WERI-Rb-1 (cell line): ENCODE measurements at regions not wholly inside any gene's neighbourhood (a gene's known extent, or its start where the extent isn't known, plus 50 kb on each side); places are given as distances from the start of the nearest gene placed in this dataset.

Experiments used
- DNase-seq: peaks from one replicate; pipeline ENCODE4 v3.0.0-alpha.2; 2020
- H3K27ac ChIP-seq: fragments of 250-450 bp; sonication (Bioruptor Pico); 2 replicates; pipeline ENCODE4 v1.5.1; 2020; ENCODE audit warnings: mild to moderate bottlenecking, moderate library complexity
- H3K27me3 ChIP-seq: fragments of 250-450 bp; sonication (Bioruptor Pico); 2 replicates; pipeline ENCODE4 v1.5.1; 2021; ENCODE audit warnings: mild to moderate bottlenecking, low read depth, moderate library complexity; ENCODE audit not compliant: insufficient read depth, severe bottlenecking
- H3K36me3 ChIP-seq: fragments of 250-450 bp; sonication (Bioruptor Pico); 2 replicates; pipeline ENCODE4 v1.5.1; 2020; ENCODE audit warnings: mild to moderate bottlenecking, moderate library complexity
- H3K4me3 ChIP-seq: 2 replicates; pipeline ENCODE4 v1.5.1; 2011; ENCODE audit warnings: low read depth, mild to moderate bottlenecking, control low read depth, low read length
- H3K9me3 ChIP-seq: fragments of 250-450 bp; sonication (Bioruptor Pico); 2 replicates; pipeline ENCODE4 v1.5.1; 2021; ENCODE audit warnings: mild to moderate bottlenecking, moderate library complexity; ENCODE audit not compliant: severe bottlenecking
- CTCF ChIP-seq: IDR thresholded peaks from 2 replicates; pipeline ENCODE4 v1.5.1; 2011; ENCODE audit warnings: low read depth, mild to moderate bottlenecking, control low read depth, inconsistent platforms, low read length

DNA sequence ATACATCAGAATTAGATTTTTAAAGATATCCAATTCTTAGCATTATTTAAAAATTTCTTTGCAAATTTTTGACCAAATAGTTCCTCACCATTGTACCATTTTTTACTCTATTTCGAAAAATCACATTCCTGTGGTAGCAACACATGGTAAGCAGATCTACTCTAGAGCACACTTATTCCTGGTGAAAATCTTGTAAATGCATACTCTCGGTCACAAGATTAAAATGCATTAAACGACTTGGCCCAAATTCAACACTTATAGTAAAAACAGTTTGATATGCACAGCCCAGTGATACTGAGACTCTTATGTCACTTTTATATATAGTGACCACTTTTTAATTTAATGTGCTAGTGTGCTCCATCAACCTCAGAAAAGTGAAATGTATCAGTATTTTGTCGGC lies 208.8 kb upstream of the TARS1 start:
- no peak for TF ChIP-seq CTCF
- H3K36me3 ChIP-seq, result no peaks in the 10 kb centered on the region
- no peak overlapping the region for H3K27ac ChIP-seq
- peaks cover 71% of the 10 kb centered on the region for H3K27me3 ChIP-seq
- H3K9me3 ChIP-seq, result peaks cover 2% of the 10 kb centered on the region
- DNase-seq, result no peak
- H3K4me3 ChIP-seq, result no peak overlapping the region

GRCh38 chr5:33232731-33233505 lies 207.8 kb upstream of the TARS1 start:
- H3K27ac ChIP-seq, result no peak overlapping the region

GRCh38 chr5:33235304-33235703 lies 205.5 kb upstream of the TARS1 start:
- Histone ChIP-seq H3K4me3 (no peak overlapping the region), H3K27me3 (peaks cover 79% of the 10 kb centered on the region), H3K36me3 (no peaks in the 10 kb centered on the region), H3K9me3 (peaks cover 2% of the 10 kb centered on the region), H3K27ac (no peak overlapping the region)
- no peak for TF ChIP-seq CTCF
- no peak for DNase-seq

More at GRCh38 chr5:33232731-33233505, 207.8 kb upstream of the TARS1 start:
- Histone ChIP-seq H3K9me3 (peaks cover 2% of the 10 kb centered on the region), H3K4me3 (no peak overlapping the region), H3K36me3 (no peaks in the 10 kb centered on the region), H3K27me3 (peaks cover 73% of the 10 kb centered on the region)
- no peak for TF ChIP-seq CTCF
- DNase-seq, result no peak

DNA sequence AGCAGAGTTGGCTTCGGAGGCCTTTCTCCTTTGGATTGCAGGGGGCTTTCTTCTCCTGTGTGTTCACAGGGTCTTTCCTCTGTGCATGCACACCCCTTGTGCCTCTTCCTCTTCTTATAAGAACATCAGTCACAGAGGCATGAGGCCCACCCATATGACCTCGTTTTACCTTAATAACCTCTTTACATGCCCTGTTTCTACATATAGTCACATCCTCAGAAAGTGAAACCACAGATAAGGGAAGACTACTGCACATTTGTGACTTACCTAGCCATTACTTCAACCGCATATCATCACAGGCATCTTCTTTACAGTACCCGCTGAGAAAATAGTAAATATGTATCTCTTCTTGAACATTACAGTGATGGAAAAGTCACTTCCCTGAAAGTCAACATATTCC lies 204.9 kb upstream of the TARS1 start:
- no peak for TF ChIP-seq CTCF
- peaks cover 76% of the 10 kb centered on the region for H3K27me3 ChIP-seq
- H3K9me3 ChIP-seq, result peaks cover 2% of the 10 kb centered on the region
- H3K36me3 ChIP-seq, result no peaks in the 10 kb centered on the region
- no peak overlapping the region for H3K27ac ChIP-seq
- no peak for DNase-seq
- no peak overlapping the region for H3K4me3 ChIP-seq

DNA sequence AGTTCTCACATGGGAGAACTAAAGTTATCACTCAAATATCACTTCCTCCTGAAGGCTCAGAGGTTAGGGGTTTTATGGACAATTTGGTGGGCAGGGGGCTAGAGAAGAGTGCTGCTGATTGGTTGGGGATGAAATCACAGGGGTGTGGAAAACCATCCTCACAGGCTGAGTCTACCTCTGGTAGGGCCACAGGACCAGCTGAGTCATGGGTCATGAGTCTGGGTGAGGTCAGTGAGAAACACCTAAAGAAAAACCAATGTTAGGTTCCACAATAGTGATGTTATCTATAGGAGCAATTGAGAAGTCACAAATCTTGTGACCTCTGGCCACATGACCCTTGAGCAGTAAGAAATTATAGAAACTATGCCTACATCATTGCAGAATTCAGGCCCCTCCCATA lies 203.3 kb upstream of the TARS1 start:
- Histone ChIP-seq H3K4me3 (no peak overlapping the region), H3K36me3 (no peaks in the 10 kb centered on the region), H3K27me3 (peaks cover 70% of the 10 kb centered on the region), H3K9me3 (peaks cover 2% of the 10 kb centered on the region), H3K27ac (no peak overlapping the region)
- TF ChIP-seq CTCF, result no peak
- DNase-seq, result no peak
